HEK293 (cell line): ENCODE measurements at regions not wholly inside any gene's neighbourhood (a gene's known extent, or its start where the extent isn't known, plus 50 kb on each side); places are given as distances from the start of the nearest gene placed in this dataset.

ENCODE experiments used
- CTCF ChIA-PET: fragments of 350-600 bp; formaldehyde crosslinking; extraction: SDS; loops from one replicate; lab custom pipeline; 2021; ENCODE audit warnings: antibody characterized with exemption; lab: Yijun Ruan, JAX
- POLR2A ChIA-PET: fragments of 300-600 bp; formaldehyde crosslinking; extraction: SDS; loops from one replicate; lab custom pipeline; 2020; ENCODE audit warnings: antibody characterized with exemption, inconsistent platforms; lab: Yijun Ruan, JAX
- H3K27ac ChIP-seq: fragments of 200-500 bp; sonication (Bioruptor generic); 2 replicates; pipeline ENCODE4 v1.5.1; 2014; ENCODE audit warnings: low read depth, low read length, control low read depth, inconsistent platforms; ENCODE audit errors: extremely low read depth
- H3K36me3 ChIP-seq, 2 experiments: fragments of 200-500 bp in 1 of 2; sonication (Bioruptor generic) in 1 of 2; 1 replicate in 1 of 2; 2 replicates in 1 of 2; pipeline ENCODE4 v1.5.1; 2014 to 2017; ENCODE audit warnings: inconsistent platforms in 2 of 2, low read length in 2 of 2; ENCODE audit not compliant: control insufficient read depth in 2 of 2, insufficient read depth in 1 of 2
- H3K4me1 ChIP-seq: fragments of 200-500 bp; sonication (Bioruptor generic); 2 replicates; pipeline ENCODE4 v1.5.1; 2014; ENCODE audit warnings: mild to moderate bottlenecking, low read length, inconsistent platforms; ENCODE audit not compliant: control insufficient read depth, insufficient read depth
- H3K4me3 ChIP-seq: 2 replicates; pipeline ENCODE4 v1.5.1; 2011; ENCODE audit warnings: low read depth, mild to moderate bottlenecking, control low read depth, low read length, moderate library complexity
- H3K9me3 ChIP-seq: fragments of 200-500 bp; sonication (Bioruptor generic); 2 replicates; pipeline ENCODE4 v1.5.1; 2014; ENCODE audit warnings: low read depth, low read length, inconsistent platforms; ENCODE audit not compliant: control insufficient read depth, insufficient read depth
- GLIS1 ChIP-seq: fragments of 450-650 bp; formaldehyde crosslinking; IDR thresholded peaks from 2 replicates; pipeline ENCODE4 v1.5.1; 2016; ENCODE audit warnings: missing biosample characterization, missing genetic modification characterization
- HIC1 ChIP-seq: fragments of 450-650 bp; formaldehyde crosslinking; IDR thresholded peaks from 2 replicates; pipeline ENCODE4 v1.5.1; 2016; ENCODE audit warnings: missing biosample characterization, missing genetic modification characterization
- KLF1 ChIP-seq: fragments of 450-650 bp; formaldehyde crosslinking; IDR thresholded peaks from 2 replicates; pipeline ENCODE4 v1.5.1; 2016; ENCODE audit warnings: missing biosample characterization, missing genetic modification characterization
- KLF8 ChIP-seq: fragments of 450-650 bp; formaldehyde crosslinking; IDR thresholded peaks from 2 replicates; pipeline ENCODE4 v1.5.1; 2016; ENCODE audit warnings: missing biosample characterization, missing genetic modification characterization
- MZF1 ChIP-seq: fragments of 450-650 bp; formaldehyde crosslinking; IDR thresholded peaks from 2 replicates; pipeline ENCODE4 v1.5.1; 2017; ENCODE audit warnings: missing biosample characterization, missing genetic modification characterization, borderline replicate concordance
- OSR2 ChIP-seq: fragments of 450-650 bp; formaldehyde crosslinking; IDR thresholded peaks from 2 replicates; pipeline ENCODE4 v1.5.1; 2016; ENCODE audit warnings: missing biosample characterization, missing genetic modification characterization
- OVOL3 ChIP-seq: fragments of 450-650 bp; formaldehyde crosslinking; IDR thresholded peaks from 2 replicates; pipeline ENCODE4 v1.5.1; 2016; ENCODE audit warnings: missing biosample characterization, missing genetic modification characterization
- SP2 ChIP-seq: fragments of 450-650 bp; formaldehyde crosslinking; IDR thresholded peaks from 2 replicates; pipeline ENCODE4 v1.5.1; 2016; ENCODE audit warnings: missing biosample characterization, missing genetic modification characterization
- SP7 ChIP-seq: fragments of 450-650 bp; formaldehyde crosslinking; IDR thresholded peaks from 2 replicates; pipeline ENCODE4 v1.5.1; 2016; ENCODE audit warnings: missing biosample characterization, missing genetic modification characterization
- TCF7L2 ChIP-seq: IDR thresholded peaks from 2 replicates; pipeline ENCODE4 v1.6.1; 2011; ENCODE audit warnings: low read depth, mild to moderate bottlenecking, inconsistent platforms, low read length, moderate library complexity, borderline replicate concordance
- ZBTB21 ChIP-seq: fragments of 450-650 bp; formaldehyde crosslinking; IDR thresholded peaks from 2 replicates; pipeline ENCODE4 v1.5.1; 2017; ENCODE audit warnings: missing biosample characterization, missing genetic modification characterization
- ZFHX2 ChIP-seq: fragments of 450-650 bp; formaldehyde crosslinking; conservative IDR thresholded peaks from 2 replicates; pipeline ENCODE4 v1.5.1; 2016; ENCODE audit warnings: missing biosample characterization, missing genetic modification characterization
- ZFP37 ChIP-seq: fragments of 450-650 bp; formaldehyde crosslinking; IDR thresholded peaks from 2 replicates; pipeline ENCODE4 v1.5.1; 2016; ENCODE audit warnings: missing biosample characterization, missing genetic modification characterization
- ZNF146 ChIP-seq: fragments of 450-650 bp; formaldehyde crosslinking; IDR thresholded peaks from 2 replicates; pipeline ENCODE4 v1.5.1; 2016; ENCODE audit warnings: missing biosample characterization, missing genetic modification characterization
- ZNF157 ChIP-seq: fragments of 450-650 bp; formaldehyde crosslinking; IDR thresholded peaks from 2 replicates; pipeline ENCODE4 v1.5.1; 2016; ENCODE audit warnings: missing biosample characterization, missing genetic modification characterization
- ZNF248 ChIP-seq: fragments of 450-650 bp; formaldehyde crosslinking; IDR thresholded peaks from 2 replicates; pipeline ENCODE4 v1.5.1; 2017; ENCODE audit warnings: missing biosample characterization, missing genetic modification characterization
- ZNF302 ChIP-seq: fragments of 450-650 bp; formaldehyde crosslinking; IDR thresholded peaks from 2 replicates; pipeline ENCODE4 v1.5.1; 2016; ENCODE audit warnings: missing biosample characterization, missing genetic modification characterization, low read depth
- ZNF416 ChIP-seq: fragments of 450-650 bp; formaldehyde crosslinking; IDR thresholded peaks from 2 replicates; pipeline ENCODE4 v1.5.1; 2016; ENCODE audit warnings: missing biosample characterization, missing genetic modification characterization
- ZNF558 ChIP-seq: fragments of 450-650 bp; formaldehyde crosslinking; IDR thresholded peaks from 2 replicates; pipeline ENCODE4 v1.5.1; 2016; ENCODE audit warnings: missing biosample characterization, missing genetic modification characterization
- ZNF561 ChIP-seq: fragments of 450-650 bp; IDR thresholded peaks from 2 replicates; pipeline ENCODE4 v1.5.1; 2018; ENCODE audit warnings: missing biosample characterization, missing genetic modification characterization, borderline replicate concordance
- ZNF692 ChIP-seq: fragments of 450-650 bp; formaldehyde crosslinking; IDR thresholded peaks from 2 replicates; pipeline ENCODE4 v1.5.1; 2016; ENCODE audit warnings: missing biosample characterization, missing genetic modification characterization
- ZSCAN16 ChIP-seq: fragments of 450-650 bp; formaldehyde crosslinking; IDR thresholded peaks from 2 replicates; pipeline ENCODE4 v1.5.1; 2016; ENCODE audit warnings: missing biosample characterization, missing genetic modification characterization
- TF ChIP-seq, protein P1 (sequence below): fragments of 450-650 bp; formaldehyde crosslinking; IDR thresholded peaks from 2 replicates; pipeline ENCODE4 v1.5.1; 2016; ENCODE audit warnings: missing biosample characterization, missing genetic modification characterization, low read depth

GRCh38 chr14:55942076-55942654, 176.0 kb upstream of the PELI2 start:
- H3K36me3 ChIP-seq, result no peaks in the 10 kb centered on the region
- CTCF ChIA-PET, result interaction anchor here (0.5 to 0.6 kb wide), 2 partner anchors 453 to 1767 kb away, joined by 4 read pairs; no protein-coding TSS in a partner anchor
- no peaks in the 10 kb centered on the region for H3K9me3 ChIP-seq
- H3K27ac ChIP-seq, result no peak overlapping the region
- H3K4me3 ChIP-seq, result no peak overlapping the region
- TF ChIP-seq OSR2 (tag by site-specific recombination) (no peak), ZNF157 (tag by site-specific recombination) (no peak), ZNF416 (tag by site-specific recombination) (no peak), ZBTB21 (no peak), SP7 (no peak), GLIS1 (tag by site-specific recombination) (no peak)
- H3K4me1 ChIP-seq, result no peaks in the 10 kb centered on the region
- POLR2A ChIA-PET, result no interaction called here

DNA sequence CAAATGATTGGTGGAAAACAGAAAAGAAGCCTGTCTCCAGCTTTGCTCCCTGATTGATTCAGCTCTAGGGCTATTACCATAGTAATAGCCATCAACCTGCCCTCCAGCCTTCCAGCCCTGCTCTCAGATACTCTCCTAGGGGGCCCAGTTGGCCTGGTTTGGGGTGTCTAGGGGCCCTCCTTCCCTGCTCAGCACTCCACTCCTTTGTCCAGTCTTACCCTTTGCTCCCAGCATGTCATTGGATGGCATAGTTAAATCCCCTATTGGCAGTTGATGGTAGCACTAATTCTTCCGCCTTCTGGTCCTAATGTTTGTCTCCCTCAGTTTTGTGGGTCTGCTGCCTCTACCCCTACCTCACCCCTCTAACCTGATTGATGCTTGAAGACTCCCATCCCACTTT, 175.4 kb upstream of the PELI2 start:
- Histone ChIP-seq H3K27ac (no peak overlapping the region), H3K4me3 (no peak overlapping the region), H3K4me1 (no peaks in the 10 kb centered on the region), H3K9me3 (no peaks in the 10 kb centered on the region), H3K36me3 (no peaks in the 10 kb centered on the region)
- CTCF ChIA-PET, result no interaction called here
- TF ChIP-seq ZNF561, result no peak
- POLR2A ChIA-PET, result no interaction called here

- Histone ChIP-seq H3K4me3 (no peak overlapping the region), H3K36me3 (no peaks in the 10 kb centered on the region), H3K4me1 (no peaks in the 10 kb centered on the region), H3K27ac (no peak overlapping the region), H3K9me3 (no peaks in the 10 kb centered on the region)
- CTCF ChIA-PET, result interaction anchor here (0.6 kb wide), 1 partner anchor 491 kb away, joined by 4 read pairs; no protein-coding TSS in a partner anchor
- TF ChIP-seq ZNF146 (tag by site-specific recombination), result no peak
- TF ChIP-seq, protein P1, sequence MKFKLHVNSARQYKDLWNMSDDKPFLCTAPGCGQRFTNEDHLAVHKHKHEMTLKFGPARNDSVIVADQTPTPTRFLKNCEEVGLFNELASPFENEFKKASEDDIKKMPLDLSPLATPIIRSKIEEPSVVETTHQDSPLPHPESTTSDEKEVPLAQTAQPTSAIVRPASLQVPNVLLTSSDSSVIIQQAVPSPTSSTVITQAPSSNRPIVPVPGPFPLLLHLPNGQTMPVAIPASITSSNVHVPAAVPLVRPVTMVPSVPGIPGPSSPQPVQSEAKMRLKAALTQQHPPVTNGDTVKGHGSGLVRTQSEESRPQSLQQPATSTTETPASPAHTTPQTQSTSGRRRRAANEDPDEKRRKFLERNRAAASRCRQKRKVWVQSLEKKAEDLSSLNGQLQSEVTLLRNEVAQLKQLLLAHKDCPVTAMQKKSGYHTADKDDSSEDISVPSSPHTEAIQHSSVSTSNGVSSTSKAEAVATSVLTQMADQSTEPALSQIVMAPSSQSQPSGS (tag by site-specific recombination), result no peak
- no peak for TF ChIP-seq ZFHX2 (tag by site-specific recombination)
- TF ChIP-seq ZFP37 (tag by site-specific recombination), result no peak
- no peak for TF ChIP-seq OVOL3 (tag by site-specific recombination)
- TF ChIP-seq ZNF302 (tag by site-specific recombination), result no peak
- no peak for TF ChIP-seq KLF1 (tag by site-specific recombination)
- no peak for TF ChIP-seq MZF1 (tag by site-specific recombination)
- TF ChIP-seq ZNF558 (tag by site-specific recombination), result no peak
- TF ChIP-seq SP2, result no peak
- TF ChIP-seq ZSCAN16 (tag by site-specific recombination), result no peak
- POLR2A ChIA-PET, result no interaction called here
Measured at GRCh38 chr14:55944757-55945156, 173.5 kb upstream of the PELI2 start.

- ChIA-PET POLR2A (no interaction called here), CTCF (no interaction called here)
- Histone ChIP-seq H3K4me3 (no peak overlapping the region), H3K9me3 (no peaks in the 10 kb centered on the region), H3K4me1 (no peaks in the 10 kb centered on the region), H3K27ac (no peak overlapping the region), H3K36me3 (no peaks in the 10 kb centered on the region)
- no peak for TF ChIP-seq KLF8 (tag by site-specific recombination)
- no peak for TF ChIP-seq ZNF692
- no peak for TF ChIP-seq ZNF248 (tag by site-specific recombination)
- no peak for TF ChIP-seq HIC1 (tag by site-specific recombination)
- no peak for TF ChIP-seq TCF7L2
Measured at GRCh38 chr14:55946231-55946630, 172.0 kb upstream of the PELI2 start.
